ENCODE measurements at regions not wholly inside any gene's neighbourhood (a gene's known extent, or its start where the extent isn't known, plus 50 kb on each side); places are given as distances from the start of the nearest gene placed in this dataset.

DNA sequence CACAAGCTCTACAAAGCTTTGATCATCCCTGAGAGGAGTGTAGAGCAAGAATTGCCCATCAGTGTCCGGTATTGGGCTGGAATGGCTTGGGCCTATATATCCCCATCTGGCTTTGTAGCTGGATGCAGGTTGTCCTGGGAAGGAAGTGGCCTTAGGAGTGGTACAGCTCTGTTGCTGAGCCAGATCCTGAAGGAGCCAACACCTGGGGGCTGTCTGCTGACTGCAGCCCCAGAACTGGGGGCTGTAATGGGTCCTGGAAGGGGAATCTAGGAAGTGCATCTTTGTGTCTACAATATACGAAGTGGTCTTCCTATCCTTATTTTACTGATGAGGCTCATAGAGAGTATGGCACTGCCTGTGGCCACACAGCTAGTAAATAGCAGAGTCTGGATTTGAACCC, 145.9 kb downstream of the CDC5L start:
- no peak for DNase-seq

- DNase-seq = no peak
These were observed 146.8 kb downstream of the CDC5L start for GRCh38 chr6:44534291-44534690.

GRCh38 chr6:44535446-44535845, 147.9 kb downstream of the CDC5L start:
- DNase-seq = no peak

DNA sequence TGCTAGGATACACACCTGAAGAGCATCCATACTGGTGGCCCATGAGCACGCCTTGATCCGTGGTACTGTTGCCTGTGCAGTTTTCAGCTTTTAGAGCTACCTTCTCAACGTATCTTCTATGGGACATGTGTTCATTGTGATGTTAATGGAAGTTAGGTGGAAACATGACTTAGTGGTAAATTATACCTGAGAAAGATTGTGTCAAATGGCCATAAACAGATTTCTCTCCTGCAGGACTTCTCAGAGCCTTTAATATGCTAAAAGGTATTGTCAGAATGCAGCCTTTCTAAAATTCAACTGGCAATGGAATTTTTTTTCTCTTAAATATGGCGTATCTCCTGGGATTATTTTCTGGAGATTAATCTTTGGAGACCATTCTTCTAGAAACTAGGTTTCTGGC, 148.5 kb downstream of the CDC5L start:
- no peak for DNase-seq

GRCh38 chr6:44537306-44538049, 150.0 kb downstream of the CDC5L start:
- peak; percentile 23 for DNase-seq

GRCh38 chr6:44538131-44538806, 150.8 kb downstream of the CDC5L start:
- DNase-seq = peak; percentile 15

DNA sequence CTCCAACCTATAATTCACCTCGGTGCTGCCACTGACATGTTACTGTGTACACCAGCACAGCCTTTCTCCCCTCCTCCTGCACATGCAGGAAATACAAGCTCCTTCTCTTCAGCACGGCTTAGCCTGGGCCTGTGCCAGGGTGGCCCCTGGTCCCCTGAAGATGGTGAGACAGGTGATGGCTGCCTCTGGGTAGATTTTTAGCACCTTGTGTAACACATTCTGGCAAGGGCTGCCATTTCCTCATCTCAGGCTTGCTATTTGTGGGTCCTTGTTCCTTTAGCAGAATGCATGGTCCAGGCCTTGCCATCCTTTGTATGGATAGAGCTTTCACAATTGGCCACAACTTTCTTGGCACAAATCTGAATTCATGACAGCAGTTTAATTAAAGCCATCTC, 151.3 kb downstream of the CDC5L start:
- DNase-seq = peak; percentile 23

GRCh38 chr6:44539701-44540355, 152.3 kb downstream of the CDC5L start:
- no peak for DNase-seq

- DNase-seq = no peak
These were observed 153.4 kb downstream of the CDC5L start for GRCh38 chr6:44540881-44541280.

DNA sequence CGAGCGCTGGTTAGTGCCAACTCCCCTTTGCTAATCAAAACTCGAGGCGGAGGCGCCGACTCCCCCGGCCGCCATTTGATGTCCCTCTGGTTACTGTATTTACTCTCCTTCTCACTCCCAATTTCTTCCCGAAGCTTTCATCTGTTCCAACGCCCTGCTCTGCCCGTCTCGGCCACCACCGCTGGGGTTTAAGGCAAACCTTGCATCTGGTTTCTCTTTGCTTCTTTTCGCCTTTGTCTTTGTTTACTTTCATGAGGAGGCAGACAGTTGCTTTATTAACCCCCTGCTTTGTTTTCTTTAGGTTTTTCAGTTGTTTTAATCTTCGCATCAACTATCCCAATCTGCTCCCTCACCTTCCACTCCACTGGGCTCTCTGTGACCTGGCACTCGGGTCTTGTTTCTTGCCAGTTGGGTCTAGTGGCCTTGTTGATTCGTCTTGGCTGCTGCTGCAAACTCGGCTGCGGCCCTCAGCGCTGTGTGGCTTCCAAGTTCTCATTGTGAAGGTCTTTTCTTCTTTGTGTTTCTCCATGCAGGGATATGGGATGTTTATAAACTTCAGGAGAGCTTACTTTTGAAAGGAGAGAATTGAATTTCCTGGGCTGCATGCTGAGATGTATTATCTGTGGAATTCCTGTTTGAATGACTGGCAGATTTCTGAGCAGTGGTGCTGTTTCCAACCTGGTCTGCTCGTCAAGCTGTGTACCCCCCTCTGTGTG, 155.1 kb downstream of the CDC5L start:
- DNase-seq = peak; percentile 26

GRCh38 chr6:44543664-44544063, 156.2 kb downstream of the CDC5L start:
- DNase-seq = no peak

DNA sequence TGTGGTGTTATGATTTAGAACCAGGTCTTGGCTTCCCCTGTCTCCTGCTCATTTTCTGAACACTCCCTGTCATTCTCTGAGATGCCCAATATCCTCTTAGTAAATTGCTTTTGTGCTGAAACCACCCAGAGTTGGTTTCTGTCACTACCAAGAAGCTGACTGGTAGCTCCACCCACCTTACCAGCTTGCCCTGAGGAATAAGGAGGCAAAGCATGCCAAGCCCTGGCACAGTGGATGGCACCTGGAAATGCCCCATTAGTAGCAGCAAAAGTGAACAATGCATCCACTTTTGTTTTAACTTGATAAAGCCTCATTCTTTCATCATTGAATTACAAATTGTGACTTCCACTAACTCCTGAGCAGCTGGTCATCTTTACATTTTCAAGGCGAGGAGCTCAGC, 157.7 kb downstream of the CDC5L start:
- DNase-seq = no peak

GRCh38 chr6:44548319-44548718, 160.8 kb downstream of the CDC5L start:
- DNase-seq = no peak

- no peak for DNase-seq
These were observed 162.0 kb downstream of the CDC5L start for GRCh38 chr6:44549516-44549915.

GRCh38 chr6:44554194-44554593, 166.7 kb downstream of the CDC5L start:
- no peak for DNase-seq

DNA sequence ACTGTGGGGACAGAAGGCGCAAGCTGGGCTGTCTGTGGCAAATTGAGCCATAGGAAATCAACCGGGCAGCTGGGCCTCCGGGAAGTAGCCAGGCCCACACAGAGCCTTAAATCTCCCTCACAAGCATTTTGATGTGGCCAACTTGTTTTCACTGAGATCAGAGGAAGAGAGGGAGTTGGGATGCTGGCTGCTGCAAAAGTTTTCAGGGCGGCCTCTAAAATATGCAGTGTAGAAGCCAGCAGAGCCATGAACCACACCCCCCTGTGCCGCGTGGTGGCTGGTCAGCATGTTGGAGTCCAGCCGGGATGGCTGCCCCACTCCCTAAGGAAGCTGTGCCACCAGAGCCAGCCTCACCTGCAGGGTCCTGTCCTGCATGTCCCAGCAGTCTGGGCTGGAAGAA, 167.4 kb downstream of the CDC5L start:
- no peak for DNase-seq

DNA sequence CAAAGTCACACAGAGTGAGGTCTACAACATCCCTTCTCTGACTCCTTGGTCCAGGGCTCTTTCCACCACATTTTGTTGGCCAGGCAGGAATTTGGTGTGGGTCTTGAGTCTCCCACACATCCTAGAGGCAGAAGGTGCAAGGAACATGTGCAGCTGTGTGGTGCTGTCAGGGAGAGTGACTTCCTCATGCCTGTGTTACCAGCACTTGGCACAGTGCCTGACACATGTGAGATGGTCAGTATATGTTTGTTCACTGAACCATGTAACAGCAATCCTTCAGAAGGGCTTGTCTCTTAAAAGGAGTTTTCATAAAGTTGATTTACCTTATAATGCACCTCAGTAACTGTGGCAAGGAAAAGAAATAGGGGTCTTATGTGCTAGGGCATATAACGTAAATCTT, 168.5 kb downstream of the CDC5L start:
- DNase-seq = no peak

DNA sequence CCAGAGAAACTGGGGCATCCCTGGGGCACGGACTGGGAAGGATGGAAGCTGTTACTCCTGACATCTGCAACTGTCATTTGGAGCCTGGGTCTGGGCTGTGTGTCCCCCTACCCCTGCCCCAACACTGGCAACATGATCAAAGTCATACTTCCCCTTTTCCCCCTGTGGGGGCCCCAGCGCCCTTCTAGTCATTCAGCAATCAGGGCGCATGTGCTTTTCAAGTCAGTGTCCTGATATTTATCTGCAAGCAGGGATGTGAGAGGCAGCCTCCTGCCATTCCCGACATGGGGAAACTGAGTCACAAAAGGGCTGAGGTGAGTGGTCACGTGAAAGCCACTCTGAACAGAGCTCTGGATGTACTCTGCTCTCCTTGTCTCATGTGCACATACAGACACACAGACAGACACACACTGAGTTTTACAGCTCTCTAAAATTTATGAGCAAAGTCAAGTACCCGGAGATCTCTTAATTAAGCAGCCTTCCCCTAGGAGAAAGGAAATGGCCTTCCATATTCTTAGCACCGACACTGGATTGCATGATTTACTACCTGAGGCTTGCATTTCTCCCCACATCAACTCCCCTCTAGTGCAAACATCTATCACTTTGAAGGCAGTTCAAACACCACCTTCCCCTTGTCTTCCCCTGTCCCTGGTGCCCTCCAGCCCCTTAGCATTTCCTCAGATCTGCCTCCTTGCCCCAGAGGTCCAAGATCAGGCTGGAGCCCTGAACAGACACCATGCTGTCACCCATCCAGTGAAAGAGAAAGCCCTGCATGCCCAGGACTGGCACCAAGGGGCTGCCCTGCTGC, 170.7 kb downstream of the CDC5L start:
- no peak for DNase-seq

GRCh38 chr6:44558832-44559251, 171.3 kb downstream of the CDC5L start:
- DNase-seq = no peak

DNA sequence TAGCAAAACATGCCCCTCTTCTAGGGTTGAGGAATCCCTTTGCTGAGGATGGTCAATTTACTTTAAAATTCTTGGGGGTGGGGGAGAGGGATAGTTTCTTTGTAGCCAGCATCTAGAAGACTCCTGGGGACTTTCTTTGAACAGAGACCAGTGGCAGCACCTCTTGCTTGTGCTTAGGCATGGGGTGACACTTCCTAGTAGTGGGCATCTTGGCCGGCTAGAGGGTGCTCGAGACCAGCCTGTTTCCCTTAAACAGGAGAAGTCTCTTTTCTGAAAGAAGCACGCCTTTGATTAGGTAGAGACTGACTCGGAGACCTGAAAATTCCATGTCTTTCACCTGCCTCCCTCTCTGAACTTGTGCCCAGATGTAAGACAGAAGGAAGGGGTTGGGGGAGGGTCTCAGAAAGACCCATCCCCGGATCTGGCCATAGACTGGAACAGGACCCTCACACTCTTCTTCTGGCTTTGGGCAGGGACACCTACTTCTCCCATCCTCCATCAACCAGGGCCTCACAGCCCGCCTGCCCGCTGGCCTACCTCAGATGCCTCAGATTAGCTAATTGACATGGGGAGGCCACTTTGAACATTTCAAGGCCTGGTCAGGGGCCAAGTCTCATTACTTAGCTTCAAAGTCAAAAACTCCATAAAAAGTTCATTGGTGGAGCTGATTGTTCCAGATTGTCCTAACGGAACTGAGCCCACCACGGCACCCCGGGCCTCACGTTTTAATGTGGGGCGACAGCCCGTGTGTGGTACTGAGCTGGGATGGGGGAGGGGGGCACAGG, 172.2 kb downstream of the CDC5L start:
- DNase-seq = no peak

DNA sequence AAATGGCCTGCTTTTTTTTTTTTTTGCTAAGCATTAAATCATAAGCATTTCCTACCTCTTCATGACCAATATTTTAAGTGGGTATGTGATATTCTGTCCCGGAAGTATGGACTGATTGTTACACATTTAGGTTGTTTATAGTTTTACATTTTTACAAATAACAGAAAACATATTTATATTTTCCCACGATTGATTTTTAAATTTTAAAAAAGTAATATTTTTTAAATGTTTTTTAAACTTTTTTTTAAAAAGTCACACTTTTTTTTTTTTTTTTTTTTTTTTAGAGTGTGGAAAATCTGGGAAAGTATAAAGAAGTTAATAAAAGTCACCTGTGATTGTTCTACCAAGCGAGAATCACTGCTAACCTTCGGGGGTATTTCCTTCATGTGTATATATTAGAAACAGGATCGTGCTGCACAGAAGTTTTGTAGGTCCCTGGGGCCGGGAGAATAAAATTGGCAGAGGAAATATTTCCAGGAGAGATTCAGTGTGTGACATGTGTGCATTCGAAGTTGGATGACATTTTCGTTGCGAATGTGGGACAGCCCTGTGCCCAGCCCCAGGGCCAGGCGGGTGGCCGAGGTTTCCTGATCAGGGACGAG, 173.1 kb downstream of the CDC5L start:
- DNase-seq = no peak

Data from activated CD8-positive, alpha-beta memory T cell treated with anti-CD3 and anti-CD28 coated beads, Interleukin-2, amount 50 U/mL, for 48 hours (primary cell).